HG02759 (cell line): ENCODE measurements at regions not wholly inside any gene's neighbourhood (a gene's known extent, or its start where the extent isn't known, plus 50 kb on each side); places are given as distances from the start of the nearest gene placed in this dataset.

ENCODE experiments used
- ATAC-seq: cut with Tn5 transposase; IDR thresholded peaks from one replicate; pipeline ENCODE4 v1.9.1; 2021; ENCODE audit warnings: mild to moderate bottlenecking, moderate library complexity; ENCODE audit not compliant: unreplicated experiment

DNA sequence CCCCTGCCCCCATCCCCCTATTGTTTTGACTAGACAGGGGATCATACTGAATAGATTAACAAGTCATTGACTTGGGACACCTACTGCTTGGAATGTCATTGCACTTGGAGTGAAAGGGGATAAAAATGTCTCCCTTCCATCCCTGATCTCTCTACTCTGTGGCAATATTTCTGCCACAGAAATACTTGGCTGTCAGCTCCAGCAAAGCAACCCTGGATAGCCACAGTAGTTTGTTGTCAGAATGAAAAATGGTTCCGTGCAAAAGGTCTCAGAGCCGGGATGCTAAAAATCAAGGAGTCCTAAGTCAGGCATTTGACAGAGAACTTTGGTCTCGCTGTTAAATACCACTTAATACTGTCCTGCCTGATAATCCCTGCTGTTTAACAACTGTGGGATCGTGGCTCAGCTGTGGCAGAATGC is 722.0 kb upstream of the SOX9 start:
- ATAC-seq, result no peak

DNA sequence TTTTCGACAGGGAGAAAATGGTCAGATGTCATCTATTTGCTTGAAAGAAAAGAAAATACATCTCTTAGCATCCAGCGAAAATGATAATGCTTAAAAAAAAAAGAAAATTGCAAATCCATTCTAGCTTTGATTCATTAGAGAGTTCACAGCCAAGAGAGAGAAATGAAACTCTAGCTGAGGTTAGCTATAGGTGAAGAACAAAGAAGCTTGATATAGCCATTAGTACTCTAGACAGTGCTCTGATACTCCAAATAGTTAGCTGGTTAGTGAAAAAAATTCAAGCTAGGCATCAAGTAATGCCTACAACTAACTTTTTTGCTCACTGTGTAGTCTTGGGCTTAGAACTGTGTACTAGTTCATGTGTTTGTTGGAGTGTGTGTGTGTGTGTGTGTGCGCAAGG is 721.6 kb upstream of the SOX9 start:
- ATAC-seq, result no peak

DNA sequence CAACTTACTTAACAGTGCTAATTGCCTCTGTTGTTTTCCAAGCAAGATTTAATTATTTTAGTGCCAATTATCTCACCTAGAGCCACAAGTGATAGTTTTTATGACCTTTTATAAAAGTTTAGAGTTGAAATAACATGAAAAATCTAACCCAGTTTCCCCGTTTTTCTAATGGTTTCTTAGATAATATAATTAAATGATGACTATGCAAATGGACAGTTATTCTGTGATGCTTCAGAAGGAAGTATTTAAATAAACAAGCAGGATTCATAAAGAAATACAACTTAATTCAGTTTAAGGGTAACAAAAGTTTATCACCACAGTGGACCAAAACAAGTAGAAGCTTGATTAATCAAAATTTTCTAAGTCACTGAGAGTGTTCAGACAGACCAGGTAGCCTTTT is 721.2 kb upstream of the SOX9 start:
- no peak for ATAC-seq

DNA sequence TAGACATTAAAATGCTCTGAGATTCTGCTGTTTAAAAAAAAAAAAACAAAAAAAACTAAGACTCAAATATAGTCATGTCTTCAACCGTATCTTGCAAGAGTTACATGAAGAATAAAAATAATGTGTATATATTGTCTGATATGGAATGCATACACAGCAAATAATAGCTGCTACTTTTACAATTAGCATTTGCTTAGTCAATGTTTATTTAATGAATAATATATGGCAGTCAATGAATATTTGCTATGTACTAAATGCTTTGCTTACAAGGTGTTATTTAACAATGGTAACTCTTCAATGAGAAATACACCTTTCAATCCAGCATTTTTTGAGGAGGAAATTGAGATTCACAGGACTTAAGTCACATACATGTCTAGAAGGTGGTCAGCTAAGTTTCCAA is 718.8 kb upstream of the SOX9 start:
- ATAC-seq, result no peak

DNA sequence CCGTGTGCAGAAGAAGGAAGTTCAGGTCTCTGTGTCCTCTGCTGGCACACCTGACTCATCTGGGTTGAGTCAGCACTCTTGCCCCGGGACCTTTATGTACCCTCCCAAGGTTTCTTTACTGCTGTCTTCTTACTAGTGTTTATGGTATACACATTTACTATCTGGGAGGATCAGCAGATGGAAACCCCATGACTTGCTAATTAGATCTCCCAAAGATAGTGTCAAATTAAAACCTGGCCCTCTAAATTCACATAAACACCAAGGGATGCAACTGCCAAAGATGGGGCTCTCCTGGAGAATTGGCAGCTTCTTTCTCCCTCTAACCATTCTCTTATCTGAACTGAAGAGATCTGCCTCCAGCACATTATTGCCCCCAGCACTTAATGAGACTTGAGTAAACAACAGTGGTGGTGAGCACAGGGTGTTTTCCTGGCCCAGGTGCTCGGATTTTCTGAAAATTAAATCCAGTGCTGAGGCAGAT is 718.1 kb upstream of the SOX9 start:
- ATAC-seq, result no peak

DNA sequence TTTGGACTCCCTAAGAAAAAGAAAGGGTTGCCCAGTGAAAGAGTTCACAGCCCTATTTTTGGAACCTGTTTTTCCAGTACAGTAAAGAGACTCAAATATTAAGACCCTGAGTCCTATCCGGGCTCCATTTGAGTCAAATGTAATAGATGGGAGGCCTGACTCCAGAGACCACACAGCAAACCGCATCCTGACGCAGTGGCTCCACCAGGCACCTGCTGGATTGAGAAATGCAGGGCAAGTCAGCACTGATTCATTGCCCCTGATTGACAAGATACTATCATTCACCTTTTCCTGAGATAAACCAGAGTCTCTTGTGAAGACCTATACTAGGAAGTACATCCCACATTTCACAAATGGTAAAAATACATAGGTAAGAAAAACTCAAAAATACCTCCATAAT is 715.7 kb upstream of the SOX9 start:
- no peak for ATAC-seq

DNA sequence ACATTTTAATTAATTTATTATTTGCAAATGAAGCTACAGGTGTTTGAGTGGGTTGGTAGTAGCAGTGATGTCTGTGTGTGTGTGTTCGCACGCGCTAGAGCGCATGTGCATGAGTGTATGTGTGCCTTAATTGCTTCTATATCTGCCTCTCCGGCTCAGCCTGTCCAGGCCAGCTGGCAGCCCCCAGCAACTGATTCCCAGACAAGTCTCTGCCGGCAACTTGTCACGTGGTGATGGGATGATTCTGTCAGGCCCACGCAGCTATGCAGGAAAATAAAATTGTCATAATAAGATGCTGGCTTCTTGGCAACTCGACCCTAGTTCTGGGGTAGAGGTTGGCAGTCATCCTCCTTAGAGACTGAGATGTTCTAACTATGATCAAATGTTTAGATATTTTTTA is 712.8 kb upstream of the SOX9 start:
- no peak for ATAC-seq

DNA sequence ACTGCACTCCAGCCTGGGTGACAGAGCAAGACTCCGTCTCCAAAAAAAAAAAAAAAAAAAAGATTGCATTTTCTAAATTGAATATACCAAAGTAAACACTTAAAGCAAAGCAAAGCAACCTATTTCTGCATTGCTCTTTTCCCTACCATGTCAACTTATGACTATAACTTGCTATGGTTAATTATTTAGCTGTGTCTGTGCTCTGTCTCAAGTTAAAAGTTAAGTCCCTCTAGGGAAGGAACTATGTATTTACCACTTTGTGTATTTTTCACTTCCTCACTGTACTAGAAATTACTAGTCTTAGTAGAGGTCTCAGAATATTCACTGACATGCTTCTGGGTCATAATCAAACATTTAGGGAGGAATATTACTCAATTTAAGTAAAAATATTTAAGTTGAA is 711.7 kb upstream of the SOX9 start:
- ATAC-seq, result no peak

DNA sequence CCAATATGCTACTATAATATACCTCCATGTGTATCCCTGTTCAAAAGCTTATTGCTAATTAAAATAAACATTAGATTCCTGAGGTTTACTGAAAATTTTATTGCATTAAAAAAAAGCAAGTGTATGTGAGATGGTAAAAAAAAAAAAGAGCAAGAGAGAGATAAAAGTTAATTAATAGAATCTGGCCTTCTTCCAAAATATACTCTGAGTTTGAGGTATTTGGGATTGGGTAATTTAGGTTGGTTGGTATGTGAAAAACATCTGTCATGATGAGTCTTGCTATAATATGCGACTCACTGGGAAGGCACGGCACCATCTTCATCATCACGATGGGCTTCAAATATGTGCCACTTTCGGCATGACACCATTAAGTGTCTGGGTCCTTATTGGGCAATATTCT is 711.1 kb upstream of the SOX9 start:
- no peak for ATAC-seq

DNA sequence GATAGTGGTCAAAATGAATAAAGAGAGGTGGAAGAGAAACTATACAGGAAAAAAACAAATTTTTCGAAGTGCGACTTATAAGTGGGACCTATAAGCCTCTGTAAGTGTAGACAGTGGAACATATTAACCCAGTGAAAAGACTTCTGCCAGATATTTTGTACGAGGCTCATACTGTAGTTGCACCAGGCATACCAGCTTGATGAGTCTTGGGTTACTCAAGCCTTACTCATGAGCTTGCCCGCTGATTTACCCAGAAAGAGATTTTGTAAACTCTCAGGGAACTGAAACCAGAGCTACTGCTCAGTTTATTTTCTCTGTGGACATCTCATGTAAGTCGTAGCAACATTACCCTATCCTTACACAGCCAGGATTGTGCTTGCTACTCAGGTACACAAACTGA is 708.0 kb upstream of the SOX9 start:
- ATAC-seq, result no peak

DNA sequence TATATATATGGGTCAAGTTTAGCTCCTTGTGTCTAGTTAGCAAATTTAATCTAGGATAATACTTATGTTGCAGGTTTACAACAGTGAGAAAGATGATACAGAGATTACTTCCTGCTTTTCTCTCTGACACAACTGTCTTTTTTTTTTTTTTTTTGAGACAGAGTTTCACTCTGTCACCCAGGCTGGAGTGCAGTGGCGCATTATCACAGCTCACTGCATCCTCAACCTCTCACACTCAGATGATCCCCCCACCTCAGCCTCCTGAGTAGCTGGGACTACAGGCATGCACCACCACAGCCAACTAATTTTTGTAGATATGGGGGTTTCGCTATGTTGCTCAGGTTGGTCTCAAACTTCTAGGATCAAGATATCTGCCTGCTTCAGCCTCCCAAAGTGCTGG is 706.9 kb upstream of the SOX9 start:
- ATAC-seq, result no peak

DNA sequence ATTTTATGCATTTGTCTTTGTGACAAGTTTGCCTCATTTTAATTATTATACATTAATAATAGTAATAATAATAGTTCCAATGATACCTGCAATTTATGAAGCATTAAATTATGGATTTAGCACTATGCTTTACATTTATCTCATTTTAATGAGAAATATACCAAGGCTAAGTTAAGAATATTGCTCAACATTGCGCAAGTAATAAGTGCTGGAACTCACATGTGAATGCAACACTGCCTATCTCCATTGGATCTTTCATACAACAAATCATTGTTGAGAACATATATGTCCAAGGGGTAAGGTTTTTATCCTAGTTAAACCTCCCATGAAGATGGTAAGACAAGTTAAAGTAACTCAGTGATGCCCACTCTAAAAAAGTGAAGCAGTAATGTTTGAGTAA is 703.7 kb upstream of the SOX9 start:
- ATAC-seq, result no peak

DNA sequence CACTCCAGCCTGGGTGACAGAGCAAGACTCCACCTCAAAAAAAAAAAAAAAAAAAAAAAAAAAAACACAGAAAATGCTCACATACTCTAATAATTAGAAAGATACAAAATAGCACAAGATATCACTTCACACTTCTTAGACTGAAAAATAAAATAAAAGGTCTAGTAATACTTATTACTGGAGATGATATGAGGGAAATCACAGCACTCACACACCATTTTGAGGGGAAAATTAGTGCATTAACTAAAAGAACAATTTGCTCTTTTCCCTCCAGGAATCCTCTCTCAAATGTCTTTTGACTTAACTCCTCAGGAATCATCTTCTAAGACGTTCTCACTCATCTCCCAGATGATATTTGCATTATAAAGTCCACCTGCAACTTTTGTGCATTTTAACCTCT is 697.9 kb upstream of the SOX9 start:
- no peak for ATAC-seq

DNA sequence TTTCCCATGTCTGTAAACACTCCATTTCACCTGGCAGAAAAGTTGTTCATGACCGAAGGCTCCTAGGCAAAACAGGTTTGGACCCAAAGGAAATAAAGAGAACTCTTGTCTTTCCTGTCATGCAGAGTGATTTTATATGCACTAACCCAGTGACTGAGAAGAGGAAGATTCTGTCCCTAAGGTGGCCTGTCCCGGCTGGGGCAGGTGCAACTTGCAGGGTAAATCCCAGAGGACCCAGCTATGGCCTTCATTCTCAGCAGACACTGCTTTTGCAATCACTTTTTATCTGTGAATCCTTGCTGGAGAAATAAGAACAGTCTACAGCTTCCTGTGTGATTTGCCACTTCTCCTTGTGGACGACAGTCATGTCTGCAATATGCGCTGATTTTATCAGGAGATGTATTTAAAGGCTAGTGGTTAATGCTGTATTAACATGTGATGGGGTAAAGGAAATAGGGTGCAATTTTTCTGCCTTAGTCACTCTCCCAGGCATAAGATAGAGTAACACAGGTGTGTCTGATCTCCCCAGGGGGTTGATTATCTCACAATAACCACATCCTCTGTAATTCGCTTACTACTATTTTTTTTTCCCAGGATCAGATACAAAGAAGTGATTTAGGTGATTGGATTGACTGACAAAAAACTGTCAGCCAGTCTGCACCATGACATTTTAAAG is 696.8 kb upstream of the SOX9 start:
- ATAC-seq, result no peak

DNA sequence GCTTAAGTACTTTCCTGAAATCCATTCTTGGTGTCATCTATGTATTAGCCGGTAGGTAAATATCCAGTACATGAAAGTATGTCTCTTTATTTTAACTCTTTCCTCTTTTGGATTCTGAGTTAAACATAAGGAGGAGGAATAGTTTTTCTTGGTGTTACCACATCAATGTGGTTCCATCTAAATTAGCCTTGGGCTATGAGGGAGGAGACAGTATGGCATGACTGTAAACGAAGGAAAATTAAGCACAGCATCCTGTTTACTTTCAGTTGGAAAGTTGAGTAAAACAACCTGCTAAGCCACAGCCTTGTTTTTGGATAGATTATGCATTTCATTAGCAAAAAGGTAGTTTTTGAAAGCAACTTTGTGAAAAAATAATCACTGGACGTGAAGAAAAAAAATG is 693.0 kb upstream of the SOX9 start:
- no peak for ATAC-seq

DNA sequence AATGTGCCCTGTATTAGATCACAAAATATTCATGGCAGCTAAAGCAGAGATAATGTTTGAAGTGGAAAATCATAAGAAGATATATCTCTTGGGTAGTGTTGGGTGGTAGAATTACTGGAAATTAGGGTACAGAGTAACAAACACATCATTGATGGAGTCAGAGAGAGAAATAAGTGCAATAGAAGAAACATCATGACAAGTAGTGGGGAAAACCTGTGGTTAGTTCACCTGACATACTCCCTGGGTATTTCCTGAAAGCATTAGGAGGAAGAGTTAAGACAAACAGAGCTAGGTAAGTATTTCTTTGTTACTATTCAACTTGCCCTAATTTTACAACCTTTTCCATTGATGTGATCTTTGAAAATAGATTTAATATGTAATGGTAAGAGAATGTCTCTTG is 691.9 kb upstream of the SOX9 start:
- ATAC-seq, result no peak

DNA sequence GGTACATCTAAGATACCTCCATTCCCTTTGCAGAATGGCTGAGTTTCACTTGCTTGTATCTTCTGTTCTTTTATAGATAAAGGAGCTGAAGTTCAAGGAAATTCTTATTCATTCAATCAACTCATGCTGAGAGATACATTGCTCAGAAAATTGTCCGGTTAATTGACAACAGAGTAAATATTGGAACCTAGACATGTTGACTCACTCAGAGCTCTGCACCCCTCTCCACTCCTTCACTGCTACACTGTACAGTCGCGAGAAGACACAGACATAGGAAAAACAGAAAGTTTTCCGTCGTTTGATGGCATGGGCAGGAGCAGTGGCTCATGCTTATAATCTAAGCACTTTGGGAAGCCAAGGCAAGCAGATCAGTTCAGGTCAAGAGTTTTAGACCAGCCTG is 690.5 kb upstream of the SOX9 start:
- no peak for ATAC-seq

DNA sequence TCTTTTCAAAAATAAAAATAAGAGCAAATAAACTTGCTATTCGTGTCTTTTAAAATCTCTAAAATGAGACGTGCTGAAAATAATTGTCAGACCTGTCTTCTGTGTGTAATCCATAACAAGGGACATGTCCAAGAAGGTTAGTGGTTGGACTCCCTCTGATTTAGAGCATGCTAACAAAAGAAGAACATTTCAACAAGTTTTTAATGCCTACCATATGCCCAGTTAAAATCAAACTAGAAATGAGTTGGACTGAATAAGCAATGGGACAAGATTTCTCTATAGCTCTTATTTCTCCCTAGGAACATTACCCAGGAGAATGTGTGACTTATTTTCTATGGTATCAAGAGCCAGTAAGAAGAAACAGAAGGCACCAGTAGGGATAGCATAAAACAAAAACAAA is 689.7 kb upstream of the SOX9 start:
- no peak for ATAC-seq

DNA sequence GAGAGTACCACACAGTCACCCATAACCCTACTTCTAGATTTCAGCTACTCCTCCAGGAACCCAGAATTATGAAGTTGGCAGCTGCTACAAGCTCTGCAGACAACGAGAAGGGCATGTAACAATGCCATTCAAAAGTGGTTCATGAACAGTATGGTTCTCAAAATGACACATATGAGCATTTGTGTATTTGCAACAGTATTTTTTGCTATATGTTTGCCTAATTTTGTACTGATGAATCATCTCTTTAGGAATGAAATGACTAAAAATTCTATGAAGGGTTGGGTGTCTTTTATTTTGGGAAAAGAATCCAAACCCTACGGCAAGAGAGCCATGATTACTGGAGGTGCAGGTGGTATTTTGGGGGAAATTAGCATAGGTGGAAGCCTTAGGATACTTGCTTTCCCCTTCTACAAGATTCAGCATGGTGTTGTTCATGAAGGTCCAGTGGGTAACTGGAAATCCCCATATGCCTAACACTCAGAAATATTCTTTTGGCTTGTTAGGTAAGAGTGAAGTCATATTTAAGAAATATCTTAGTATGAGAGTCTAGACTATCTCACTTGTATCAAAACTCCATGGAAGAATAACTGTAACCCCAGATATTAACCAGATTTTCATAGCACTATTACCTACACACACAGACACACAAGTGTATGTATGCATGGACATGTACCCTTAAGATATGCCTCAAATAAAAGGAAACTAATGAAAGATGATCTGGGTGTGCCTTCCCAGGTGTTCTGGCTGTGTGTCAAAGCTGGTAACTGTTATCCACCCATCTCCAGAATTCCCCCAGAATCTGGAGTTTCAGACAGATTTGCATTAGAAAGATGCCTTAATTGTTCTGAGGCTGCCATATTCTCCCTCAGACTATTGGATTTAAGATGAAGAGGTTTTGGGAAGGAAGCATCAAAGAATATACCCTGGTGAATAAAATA is 688.2 kb upstream of the SOX9 start:
- no peak for ATAC-seq

DNA sequence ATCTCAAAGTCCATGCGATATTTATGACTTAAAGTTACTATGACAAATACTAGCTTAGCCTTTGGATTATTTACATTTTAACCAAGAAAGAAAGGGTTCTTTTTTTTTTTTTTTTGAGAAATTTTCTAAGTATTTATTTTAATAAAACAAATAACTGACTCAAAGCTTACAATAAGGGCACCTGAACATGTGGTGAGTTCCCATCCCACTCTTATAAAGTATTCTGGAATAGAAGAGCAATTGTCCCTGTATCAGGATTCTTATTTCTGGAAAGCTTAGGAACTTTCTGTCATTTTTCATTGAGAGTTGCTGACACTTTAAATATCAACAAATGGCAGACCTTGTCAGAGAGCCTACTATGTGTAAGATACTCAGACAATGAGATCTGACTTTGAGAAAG is 686.1 kb upstream of the SOX9 start:
- ATAC-seq, result no peak

DNA sequence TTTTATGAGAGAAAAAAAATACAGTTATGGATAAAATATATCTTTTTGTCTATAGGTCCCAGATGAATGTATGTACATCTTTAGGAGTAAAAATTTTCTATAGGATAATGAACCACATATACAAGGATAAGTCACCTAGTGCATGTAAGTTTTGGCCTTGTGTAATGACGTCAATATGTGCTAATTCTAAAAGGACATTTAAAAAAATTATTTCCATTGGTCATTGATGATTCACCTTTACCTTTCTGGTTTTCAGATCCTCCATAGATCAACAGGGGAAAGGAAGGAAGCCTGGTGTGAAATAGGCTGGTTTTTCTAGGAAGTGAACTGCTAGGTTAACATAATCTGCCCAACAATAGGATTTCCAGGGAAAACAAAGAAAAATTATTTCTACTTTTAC is 684.3 kb upstream of the SOX9 start:
- no peak for ATAC-seq

DNA sequence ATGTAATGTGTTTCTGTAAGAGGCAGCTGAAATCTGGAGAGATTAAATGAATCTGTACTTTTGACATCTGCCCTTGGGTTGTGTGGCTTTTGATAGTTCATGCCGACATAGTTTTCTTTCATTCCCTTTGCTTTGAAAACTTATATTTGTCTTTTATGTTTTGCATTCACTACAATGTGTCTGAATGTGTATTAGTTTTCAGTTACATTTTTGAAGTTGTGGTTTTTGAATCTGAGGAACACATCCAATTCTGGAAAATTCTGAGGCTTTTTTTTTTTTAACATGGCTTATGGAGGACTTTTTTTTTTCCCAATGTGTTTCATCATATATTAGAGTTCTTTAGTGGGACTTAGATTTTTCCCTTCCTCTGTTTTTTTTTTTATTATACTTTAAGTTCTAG is 683.7 kb upstream of the SOX9 start:
- no peak for ATAC-seq
